ENCODE measurements at regions not wholly inside any gene's neighbourhood (a gene's known extent, or its start where the extent isn't known, plus 50 kb on each side); places are given as distances from the start of the nearest gene placed in this dataset.

GRCh38 chr5:89178541-89178940, 295.6 kb upstream of the MEF2C start:
- TF ChIP-seq CTCF (IDR thresholded peaks at IDR 0.05) (no peak), ZFX (IDR thresholded peaks at IDR 0.05; ENCODE audit: borderline replicate concordance) (no peak)
